GM21390 (cell line): ENCODE measurements at regions not wholly inside any gene's neighbourhood (a gene's known extent, or its start where the extent isn't known, plus 50 kb on each side); places are given as distances from the start of the nearest gene placed in this dataset.

Experiments
- ATAC-seq: cut with Tn5 transposase; IDR thresholded peaks from one replicate; pipeline ENCODE4 v1.9.1; 2021; ENCODE audit not compliant: unreplicated experiment

DNA sequence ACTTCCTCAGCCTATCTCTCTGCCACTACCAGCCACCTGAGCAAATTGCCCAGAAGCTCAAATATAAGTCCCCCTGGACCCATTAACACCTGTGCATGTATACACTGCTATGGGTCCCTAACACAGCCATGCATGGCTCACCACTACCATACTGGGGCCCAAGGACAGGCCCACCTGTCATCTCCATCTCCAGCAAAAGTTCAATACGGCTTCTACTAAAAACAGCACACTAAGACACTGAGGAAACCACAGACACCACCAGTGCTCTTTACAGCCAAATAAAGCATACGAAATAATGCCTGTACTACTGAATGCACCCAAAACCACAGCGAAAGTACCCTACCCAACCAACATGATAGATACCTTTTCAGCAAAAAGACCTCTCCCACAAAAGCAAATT lies 85.6 kb upstream of the GHR start:
- ATAC-seq = no peak

DNA sequence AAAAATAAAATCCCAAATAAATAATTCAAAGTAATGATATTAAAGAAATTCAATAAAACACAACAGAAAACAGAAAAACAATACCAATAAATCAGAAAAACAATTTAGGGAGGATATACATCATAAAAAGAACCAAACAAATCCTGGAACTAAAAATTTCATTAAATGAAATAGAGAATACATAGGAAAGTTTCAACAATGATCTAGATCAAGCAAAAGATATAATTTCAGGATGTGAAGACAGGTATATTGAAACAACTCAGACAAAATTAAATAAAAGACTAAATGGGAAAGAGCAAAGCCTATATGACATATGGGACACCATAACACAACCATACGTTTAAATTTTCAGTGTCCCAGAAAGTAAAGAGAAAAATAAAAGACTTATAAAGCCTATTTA lies 85.1 kb upstream of the GHR start:
- no peak for ATAC-seq

DNA sequence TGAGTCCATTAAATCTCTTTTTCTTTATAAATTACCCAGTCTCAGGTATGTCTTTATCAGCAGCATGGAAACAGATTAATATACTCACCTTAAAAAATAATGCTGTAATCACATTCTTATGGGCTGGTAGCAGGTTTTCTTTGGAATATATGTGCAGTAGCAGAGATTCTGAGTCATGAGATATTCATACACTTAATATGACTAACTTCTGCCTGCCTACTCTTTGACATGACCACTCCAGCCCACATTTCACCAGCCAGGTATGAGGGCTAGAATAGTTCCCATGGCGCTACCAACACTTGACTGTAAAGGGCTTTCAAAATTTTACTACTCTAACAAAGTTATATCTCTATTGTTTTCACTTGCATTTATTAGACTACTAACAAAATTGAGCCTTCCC lies 74.1 kb upstream of the GHR start:
- ATAC-seq = no peak

DNA sequence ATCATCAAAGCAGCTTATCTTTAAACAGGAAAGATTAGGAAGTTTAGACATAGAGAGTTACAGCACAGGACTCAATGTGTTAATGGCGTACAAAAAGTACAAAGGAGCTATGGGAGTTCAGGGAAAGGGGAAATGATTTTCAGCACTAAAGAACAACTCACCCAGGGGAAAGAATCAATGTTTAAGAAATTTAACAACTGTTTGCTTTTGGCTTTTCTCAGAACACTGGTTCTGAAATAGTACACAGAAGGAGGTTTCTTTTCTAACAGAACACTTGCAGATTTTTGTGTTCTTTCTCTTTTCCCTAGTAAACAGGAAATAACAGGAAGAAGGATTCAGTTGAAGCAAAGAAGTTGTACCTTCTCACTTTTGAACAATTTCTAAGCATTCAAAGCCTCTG lies 71.3 kb upstream of the GHR start:
- no peak for ATAC-seq

DNA sequence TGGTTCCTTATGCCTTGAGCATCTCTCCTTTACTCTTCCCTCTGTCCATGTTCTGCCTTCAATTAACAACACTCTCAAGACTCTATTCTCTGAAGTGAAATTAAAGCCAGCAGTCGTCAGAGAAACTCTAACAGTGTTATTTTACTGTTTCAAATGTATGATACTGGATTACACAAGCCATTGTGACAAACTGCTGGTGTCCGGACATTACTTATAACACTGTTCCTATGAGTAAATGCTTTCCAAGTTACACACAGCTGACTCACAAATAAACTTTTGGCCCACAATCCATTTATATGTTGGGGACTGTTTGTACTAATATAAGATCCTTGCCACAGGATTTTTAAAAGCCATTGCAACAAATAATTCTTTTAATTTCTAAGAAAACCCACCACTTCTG lies 63.2 kb upstream of the GHR start:
- ATAC-seq = no peak

DNA sequence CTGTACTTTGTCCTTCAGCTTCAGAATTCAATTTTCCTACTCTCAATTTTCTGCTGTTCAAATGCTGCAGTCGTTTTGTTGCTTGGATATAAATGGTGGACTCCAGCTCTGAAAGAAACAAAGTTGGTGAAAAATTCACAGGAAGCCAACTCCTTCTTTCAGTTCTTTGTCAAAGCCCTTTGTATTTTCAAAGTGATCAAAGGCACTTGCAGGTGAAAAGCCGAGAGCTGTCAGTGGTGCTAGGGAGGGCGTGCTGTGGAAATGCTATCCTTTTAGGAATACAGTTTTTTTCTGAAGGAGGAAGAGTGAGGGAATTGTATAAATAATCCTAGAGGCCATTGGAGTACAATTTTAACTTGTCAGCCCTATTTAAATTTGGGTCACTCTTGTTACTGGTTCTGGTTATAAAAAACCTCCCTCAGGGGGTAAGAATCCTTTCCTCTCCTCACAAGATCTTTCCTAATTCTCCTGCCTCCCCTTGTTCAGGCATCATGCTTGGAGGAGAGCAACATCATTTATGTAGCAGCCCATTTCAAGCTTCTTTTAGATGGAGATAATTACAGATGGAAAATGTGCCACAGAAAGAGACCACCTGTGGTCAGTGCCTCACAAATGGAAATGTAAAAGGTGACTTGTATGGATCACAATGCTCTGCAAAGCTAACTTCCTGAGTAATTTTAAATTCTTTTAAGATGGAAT lies 62.5 kb upstream of the GHR start:
- ATAC-seq = no peak

DNA sequence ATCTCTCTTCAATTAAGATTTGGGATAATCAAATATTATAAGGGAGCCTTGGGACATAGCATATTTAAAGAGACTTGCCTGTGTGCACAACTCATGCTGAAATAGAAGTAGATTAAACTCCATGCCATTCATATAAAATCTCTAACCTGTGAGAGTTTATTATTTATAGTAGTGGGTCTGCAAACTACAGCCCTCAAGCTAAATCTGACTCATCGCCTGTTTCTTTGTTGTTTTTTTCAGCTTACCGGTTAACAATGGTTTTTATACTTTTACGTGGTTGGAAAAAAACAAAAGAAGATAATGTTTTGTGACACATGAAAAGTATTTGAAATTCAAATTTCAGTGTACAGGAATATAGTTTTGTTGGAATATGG lies 61.9 kb upstream of the GHR start:
- no peak for ATAC-seq

DNA sequence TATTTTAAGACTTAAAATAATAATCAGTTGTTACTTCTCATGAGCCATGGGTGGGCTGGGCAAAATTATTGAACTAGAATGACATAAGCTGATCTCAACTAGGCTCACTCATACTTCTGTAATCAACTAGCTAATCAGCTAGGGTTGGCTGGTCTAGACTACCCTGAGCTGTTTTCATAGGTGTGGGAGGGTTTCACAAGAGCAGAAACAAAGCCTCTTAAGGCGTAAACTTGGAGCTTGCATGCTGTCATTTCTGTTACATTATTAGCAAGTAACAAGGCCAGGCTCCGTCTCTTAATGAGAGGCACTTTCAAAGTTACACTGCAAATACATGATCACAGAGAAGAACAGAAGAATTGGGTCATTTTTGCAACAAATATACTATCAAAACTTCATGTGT lies 57.2 kb upstream of the GHR start:
- no peak for ATAC-seq
